Gastrocnemius medialis (tissue), 4 donors: ENCODE measurements at regions not wholly inside any gene's neighbourhood (a gene's known extent, or its start where the extent isn't known, plus 50 kb on each side); places are given as distances from the start of the nearest gene placed in this dataset.

Experiments used
- ATAC-seq, 2 donors: fragments of 150-250 bp; one replicate each; pipeline ENCODE4 v1.9.1; 2016
- DNase-seq, 2 donors: peaks; one replicate each; pipeline ENCODE4 v3.0.0-alpha.2; 2019
- H3K27ac ChIP-seq, 4 donors: fragments of 200-600 bp; sonication (generic); 1 replicate in 1 of 4; 2 replicates in 3 of 4; pipeline ENCODE4 v1.5.1; 2016 to 2018; ENCODE audit warnings: mild to moderate bottlenecking in 2 of 4, moderate library complexity in 1 of 4
- H3K27me3 ChIP-seq, 3 donors: fragments of 200-600 bp; sonication (generic) in 2 of 3; 1 replicate in 1 of 3; 2 replicates in 2 of 3; pipeline versions ENCODE4 v1.5.1 to v1.6.0; 2016 to 2019; ENCODE audit warnings: mild to moderate bottlenecking in 1 of 3, moderate library complexity in 1 of 3
- H3K36me3 ChIP-seq, 2 donors: fragments of 200-600 bp; sonication (generic) in 1 of 2; one replicate each; pipeline ENCODE4 v1.5.1; 2017 to 2018
- H3K4me1 ChIP-seq, 2 donors: fragments of 200-600 bp; sonication (generic) in 1 of 2; one replicate each; pipeline ENCODE4 v1.5.1; 2016 to 2017; ENCODE audit warnings: mild to moderate bottlenecking in 2 of 2
- H3K4me3 ChIP-seq, 4 donors: fragments of 200-600 bp; sonication (generic) in 3 of 4; 1 replicate in 1 of 4; 2 replicates in 3 of 4; pipeline ENCODE4 v1.5.1; 2016 to 2019; ENCODE audit warnings: mild to moderate bottlenecking in 2 of 4
- H3K9me3 ChIP-seq, 3 donors: fragments of 200-600 bp; sonication (generic) in 2 of 3; 1 replicate in 1 of 3; 2 replicates in 2 of 3; pipeline ENCODE4 v1.5.1; 2016 to 2019
- POLR2A ChIP-seq, 2 donors: fragments of 450-650 bp; IDR thresholded peaks; one replicate each; pipeline ENCODE4 v1.6.1; 2017; ENCODE audit warnings: antibody characterized with exemption in 2 of 2, mild to moderate bottlenecking in 2 of 2, moderate library complexity in 2 of 2
- in situ Hi-C, 4 donors: fragments of 200-750 bp; cut with MboI; loops; one replicate each; pipeline versions ENCODE4 v1.15.0 to v1.8.0; 2017; ENCODE audit warnings: low sequenced_read_pairs in 4 of 4
- intact Hi-C: fragments of 100-400 bp; cut with DNase I; formaldehyde crosslinking; loops from one replicate; pipeline ENCODE4 v1.15.1; 2023; ENCODE audit warnings: low total_unique reads
- TF ChIP-seq, protein P1 (sequence below), 5 experiments: fragments of 450-650 bp in 3 of 5; fragments of 200-600 bp in 2 of 5; sonication (generic) in 2 of 5; IDR thresholded peaks in 4 of 5; conservative IDR thresholded peaks in 1 of 5; 1 replicate in 4 of 5; 2 replicates in 1 of 5; pipeline ENCODE4 v1.5.1; 2016 to 2019; ENCODE audit warnings: antibody characterized with exemption in 5 of 5, mild to moderate bottlenecking in 3 of 5, moderate library complexity in 3 of 5

DNA sequence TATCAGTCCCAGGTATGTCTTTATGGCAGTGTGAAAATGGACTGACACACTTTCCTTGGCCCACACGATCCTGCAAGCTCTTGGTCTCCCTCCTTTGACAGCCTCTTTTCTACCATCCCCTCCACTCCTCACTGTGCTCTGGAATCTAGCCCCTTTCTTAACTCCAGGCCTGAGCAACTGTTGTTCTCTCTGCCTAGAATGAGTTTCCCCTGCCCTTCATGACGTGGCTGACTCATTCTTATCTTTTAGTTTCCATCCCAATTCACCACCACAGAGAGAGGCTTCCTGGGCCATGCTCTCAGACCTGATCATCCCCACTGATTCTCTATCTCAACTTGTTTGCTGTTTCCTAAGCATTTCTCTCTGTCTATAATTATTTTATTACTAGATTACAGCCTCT is 157.4 kb upstream of the HMGA2 start:
- TF ChIP-seq, protein P1, sequence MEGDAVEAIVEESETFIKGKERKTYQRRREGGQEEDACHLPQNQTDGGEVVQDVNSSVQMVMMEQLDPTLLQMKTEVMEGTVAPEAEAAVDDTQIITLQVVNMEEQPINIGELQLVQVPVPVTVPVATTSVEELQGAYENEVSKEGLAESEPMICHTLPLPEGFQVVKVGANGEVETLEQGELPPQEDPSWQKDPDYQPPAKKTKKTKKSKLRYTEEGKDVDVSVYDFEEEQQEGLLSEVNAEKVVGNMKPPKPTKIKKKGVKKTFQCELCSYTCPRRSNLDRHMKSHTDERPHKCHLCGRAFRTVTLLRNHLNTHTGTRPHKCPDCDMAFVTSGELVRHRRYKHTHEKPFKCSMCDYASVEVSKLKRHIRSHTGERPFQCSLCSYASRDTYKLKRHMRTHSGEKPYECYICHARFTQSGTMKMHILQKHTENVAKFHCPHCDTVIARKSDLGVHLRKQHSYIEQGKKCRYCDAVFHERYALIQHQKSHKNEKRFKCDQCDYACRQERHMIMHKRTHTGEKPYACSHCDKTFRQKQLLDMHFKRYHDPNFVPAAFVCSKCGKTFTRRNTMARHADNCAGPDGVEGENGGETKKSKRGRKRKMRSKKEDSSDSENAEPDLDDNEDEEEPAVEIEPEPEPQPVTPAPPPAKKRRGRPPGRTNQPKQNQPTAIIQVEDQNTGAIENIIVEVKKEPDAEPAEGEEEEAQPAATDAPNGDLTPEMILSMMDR (IDR thresholded peaks at IDR 0.05 in 4 of 5, conservative IDR thresholded peaks at IDR 0.05 in 1 of 5) = no peak
- no peak for TF ChIP-seq POLR2A (IDR thresholded peaks at IDR 0.05)
- in situ Hi-C loops (no loop called here), intact Hi-C loops (no loop called here)
- no peak for DNase-seq
- Histone ChIP-seq H3K36me3 (no peaks in the 10 kb centered on the region), H3K27ac (no peak overlapping the region), H3K9me3 (no peaks in the 10 kb centered on the region), H3K4me3 (no peak overlapping the region), H3K4me1 (no peaks in the 10 kb centered on the region), H3K27me3 (peaks cover 0 to 6% (median 0%) of the 10 kb centered on the region in 3 donors)
- ATAC-seq = no peak

DNA sequence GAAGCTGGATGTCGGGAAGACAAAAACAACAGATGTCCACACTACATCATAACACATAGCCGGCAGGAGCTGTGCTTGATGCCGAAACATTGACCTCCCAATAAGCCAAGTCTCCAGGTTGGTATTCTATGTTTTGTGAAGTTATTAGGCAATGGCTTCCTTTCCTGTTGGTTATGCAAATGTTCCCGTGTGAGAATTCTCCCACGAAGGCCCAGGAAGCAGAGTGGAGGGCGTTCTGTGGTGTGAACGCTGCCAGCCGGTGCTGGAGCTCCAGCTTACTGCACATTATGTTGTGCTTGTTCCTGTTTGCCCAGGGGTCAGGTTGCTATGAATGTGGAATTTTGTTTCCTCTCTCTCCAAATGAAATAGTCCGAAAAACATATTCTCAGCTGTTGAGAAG is 156.4 kb upstream of the HMGA2 start:
- ATAC-seq = no peak
- in situ Hi-C loops = no loop called here

DNA sequence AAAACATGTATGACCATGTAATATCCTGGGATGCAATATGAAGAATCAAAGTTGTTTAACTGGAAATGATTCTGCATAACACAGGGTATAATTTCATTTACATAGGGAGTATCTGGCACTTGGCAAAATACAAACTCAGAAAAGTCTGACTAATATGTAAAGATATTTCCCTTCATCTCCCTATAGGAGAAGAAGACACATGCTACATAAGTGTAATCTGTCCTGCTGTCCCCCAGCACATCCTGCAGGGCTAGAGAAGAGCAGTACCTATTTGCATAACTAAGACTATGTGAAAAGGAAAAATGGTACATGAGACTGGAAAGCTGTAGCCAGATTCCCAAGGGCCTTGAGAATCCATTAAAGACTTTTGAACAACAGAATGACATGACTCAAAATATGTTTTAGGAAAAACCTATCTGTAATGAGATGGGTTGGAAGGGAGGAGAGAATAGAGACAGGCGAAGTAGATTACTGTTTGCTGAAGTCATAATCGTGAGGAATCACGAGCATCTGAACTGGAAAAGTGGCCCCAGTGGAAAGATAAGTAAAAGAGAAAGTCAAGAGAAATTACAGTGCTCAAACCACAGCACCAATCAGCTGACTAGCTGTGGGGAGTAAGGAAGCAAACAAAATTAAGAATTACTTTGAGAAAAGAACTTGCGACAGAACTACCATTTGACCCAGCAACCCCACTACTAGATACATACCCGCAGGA is 155.1 kb upstream of the HMGA2 start:
- intact Hi-C loops = no loop called here
- H3K4me3 ChIP-seq = no peak overlapping the region
- no peak overlapping the region for H3K27ac ChIP-seq
- TF ChIP-seq, protein P1 (IDR thresholded peaks at IDR 0.05 in 4 of 5, conservative IDR thresholded peaks at IDR 0.05 in 1 of 5) = no peak
- no peaks in the 10 kb centered on the region for H3K4me1 ChIP-seq
- in situ Hi-C loops = no loop called here
- ATAC-seq (no peak), DNase-seq (no peak)
- H3K27me3 ChIP-seq = peaks cover 0 to 6% (median 0%) of the 10 kb centered on the region in 3 donors
- no peaks in the 10 kb centered on the region for H3K9me3 ChIP-seq
- H3K36me3 ChIP-seq = no peaks in the 10 kb centered on the region

More for the DNA sequence above, 156.4 kb upstream of the HMGA2 start:
- H3K4me1 ChIP-seq = no peaks in the 10 kb centered on the region
- H3K27ac ChIP-seq = no peak overlapping the region
- no peaks in the 10 kb centered on the region for H3K9me3 ChIP-seq
- no peak overlapping the region for H3K4me3 ChIP-seq
- intact Hi-C loops = no loop called here
- H3K27me3 ChIP-seq = peaks cover 0 to 6% (median 0%) of the 10 kb centered on the region in 3 donors
- no peaks in the 10 kb centered on the region for H3K36me3 ChIP-seq
- TF ChIP-seq POLR2A (IDR thresholded peaks at IDR 0.05) = no peak
- TF ChIP-seq, protein P1 (IDR thresholded peaks at IDR 0.05 in 4 of 5, conservative IDR thresholded peaks at IDR 0.05 in 1 of 5) = no peak
- DNase-seq = no peak

DNA sequence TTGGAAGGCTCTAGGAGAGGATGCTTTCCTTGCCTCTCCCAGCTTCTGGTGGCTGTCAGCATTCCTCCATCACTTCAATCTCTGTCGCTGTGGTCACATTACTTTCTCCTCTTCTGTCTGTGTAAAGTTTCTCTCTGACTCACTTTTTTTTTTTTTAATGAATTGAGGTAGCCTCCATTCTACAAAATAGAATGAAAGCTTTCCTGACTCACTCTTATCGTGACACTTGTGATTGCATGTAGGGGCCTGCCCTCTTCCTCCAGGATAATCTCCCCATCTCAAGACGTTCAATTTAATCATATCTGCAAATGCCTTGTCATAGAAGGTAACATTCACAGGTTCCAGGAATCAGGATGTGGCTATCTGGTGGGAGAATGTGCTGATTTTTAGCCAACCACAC is 153.5 kb upstream of the HMGA2 start:
- H3K27me3 ChIP-seq = peaks cover 0 to 6% (median 0%) of the 10 kb centered on the region in 3 donors
- no peaks in the 10 kb centered on the region for H3K36me3 ChIP-seq
- intact Hi-C loops = no loop called here
- in situ Hi-C loops = no loop called here
- no peaks in the 10 kb centered on the region for H3K4me1 ChIP-seq
- DNase-seq (no peak), ATAC-seq (no peak)
- no peak for TF ChIP-seq POLR2A (IDR thresholded peaks at IDR 0.05)
- TF ChIP-seq, protein P1 (IDR thresholded peaks at IDR 0.05 in 4 of 5, conservative IDR thresholded peaks at IDR 0.05 in 1 of 5) = no peak
- no peak overlapping the region for H3K27ac ChIP-seq
- no peak overlapping the region for H3K4me3 ChIP-seq
- no peaks in the 10 kb centered on the region for H3K9me3 ChIP-seq

DNA sequence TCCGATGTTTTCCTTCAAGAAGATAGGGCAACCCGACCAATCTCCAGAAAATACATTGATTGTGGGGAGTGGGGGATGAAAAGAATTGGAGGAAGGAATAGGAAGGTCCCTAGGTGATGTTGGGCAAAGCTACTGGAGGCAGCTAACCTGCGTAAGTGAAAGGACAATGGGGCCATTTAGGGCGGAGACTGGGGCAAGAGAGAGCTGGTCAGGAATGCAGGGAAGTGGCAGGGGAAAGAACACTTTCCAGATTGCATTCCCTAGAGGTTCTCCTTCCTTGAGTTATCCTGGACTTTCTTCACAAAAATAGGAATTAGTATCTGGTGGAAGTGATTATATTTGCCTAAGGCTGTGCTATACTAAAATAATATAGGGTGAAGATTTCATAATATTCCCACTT is 151.8 kb upstream of the HMGA2 start:
- in situ Hi-C loops = no loop called here
- no peaks in the 10 kb centered on the region for H3K4me1 ChIP-seq
- no peak for DNase-seq
- peaks cover 0 to 5% (median 0%) of the 10 kb centered on the region in 3 donors for H3K27me3 ChIP-seq
- H3K36me3 ChIP-seq = no peaks in the 10 kb centered on the region
- intact Hi-C loops = no loop called here
- H3K9me3 ChIP-seq = no peaks in the 10 kb centered on the region
- no peak overlapping the region for H3K4me3 ChIP-seq
- TF ChIP-seq, protein P1 (IDR thresholded peaks at IDR 0.05 in 4 of 5, conservative IDR thresholded peaks at IDR 0.05 in 1 of 5) = no peak
- no peak for TF ChIP-seq POLR2A (IDR thresholded peaks at IDR 0.05)
- ATAC-seq = no peak
- no peak overlapping the region for H3K27ac ChIP-seq
